ENCODE measurements at regions not wholly inside any gene's neighbourhood (a gene's known extent, or its start where the extent isn't known, plus 50 kb on each side); places are given as distances from the start of the nearest gene placed in this dataset.

DNA sequence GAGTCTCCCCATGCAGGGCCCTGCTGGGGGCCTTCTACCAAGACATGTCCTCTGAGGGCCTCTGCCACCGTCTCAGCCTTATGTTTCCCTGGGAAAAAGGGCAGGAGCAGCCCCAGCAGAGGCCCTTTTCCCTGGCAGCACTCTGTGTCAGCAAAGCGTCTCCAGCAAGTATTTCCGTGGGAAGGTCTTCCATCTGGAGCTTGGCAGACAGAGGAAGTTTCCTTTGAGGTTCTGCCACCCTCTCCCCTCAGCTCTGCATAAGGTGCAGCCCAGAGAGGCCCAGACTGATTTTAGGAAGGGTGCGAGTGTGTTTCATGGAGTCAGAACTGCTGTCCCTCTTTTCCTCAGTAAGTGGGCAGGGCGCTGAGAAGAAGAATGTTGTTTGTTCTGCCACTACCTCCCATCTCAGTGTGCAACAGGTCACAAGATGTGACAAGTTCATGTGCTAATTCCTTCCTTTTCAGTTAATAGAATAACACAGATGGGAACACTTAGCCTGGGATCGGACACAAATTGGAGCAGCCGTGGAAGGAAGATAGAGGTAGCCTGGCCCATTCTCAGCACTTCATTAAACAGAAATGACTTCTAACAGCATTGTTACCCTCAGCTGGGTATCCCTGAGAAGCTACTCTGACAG lies 784.4 kb downstream of the MAFB start:
- Histone ChIP-seq H3K4me1 (ENCODE audit: control insufficient read depth, low read length) (no peaks in the 10 kb centered on the region), H3K79me2 (ENCODE audit: control insufficient read depth, low read length) (no peaks in the 10 kb centered on the region), H3K27me3 (ENCODE audit: control insufficient read depth, low read length) (no peaks in the 10 kb centered on the region), H3K9me2 (replicated peaks; ENCODE audit: control insufficient read depth, low read length) (no peaks in the 10 kb centered on the region), H3K27ac (ENCODE audit: low read depth, low read length) (no peak overlapping the region), H3F3A (ENCODE audit: control insufficient read depth, insufficient read depth) (no peaks in the 10 kb centered on the region), H3K9me3 (ENCODE audit: control insufficient read depth, insufficient read depth, low read length) (no peaks in the 10 kb centered on the region), H3K4me3 (ENCODE audit: low read length) (no peak overlapping the region), H3K4me2 (ENCODE audit: low read length) (no peak overlapping the region), H4K20me1 (ENCODE audit: control insufficient read depth, insufficient read depth, low read depth, low read length) (no peaks in the 10 kb centered on the region), H3K36me3 (ENCODE audit: control insufficient read depth, low read length) (no peaks in the 10 kb centered on the region)
- TF ChIP-seq, protein P1, sequence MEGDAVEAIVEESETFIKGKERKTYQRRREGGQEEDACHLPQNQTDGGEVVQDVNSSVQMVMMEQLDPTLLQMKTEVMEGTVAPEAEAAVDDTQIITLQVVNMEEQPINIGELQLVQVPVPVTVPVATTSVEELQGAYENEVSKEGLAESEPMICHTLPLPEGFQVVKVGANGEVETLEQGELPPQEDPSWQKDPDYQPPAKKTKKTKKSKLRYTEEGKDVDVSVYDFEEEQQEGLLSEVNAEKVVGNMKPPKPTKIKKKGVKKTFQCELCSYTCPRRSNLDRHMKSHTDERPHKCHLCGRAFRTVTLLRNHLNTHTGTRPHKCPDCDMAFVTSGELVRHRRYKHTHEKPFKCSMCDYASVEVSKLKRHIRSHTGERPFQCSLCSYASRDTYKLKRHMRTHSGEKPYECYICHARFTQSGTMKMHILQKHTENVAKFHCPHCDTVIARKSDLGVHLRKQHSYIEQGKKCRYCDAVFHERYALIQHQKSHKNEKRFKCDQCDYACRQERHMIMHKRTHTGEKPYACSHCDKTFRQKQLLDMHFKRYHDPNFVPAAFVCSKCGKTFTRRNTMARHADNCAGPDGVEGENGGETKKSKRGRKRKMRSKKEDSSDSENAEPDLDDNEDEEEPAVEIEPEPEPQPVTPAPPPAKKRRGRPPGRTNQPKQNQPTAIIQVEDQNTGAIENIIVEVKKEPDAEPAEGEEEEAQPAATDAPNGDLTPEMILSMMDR (IDR thresholded peaks at IDR 0.05; ENCODE audit: low read depth, low read length, poor library complexity, severe bottlenecking), result no peak
- TF ChIP-seq EZH2phosphoT487 (IDR thresholded peaks at IDR 0.05; ENCODE audit: borderline replicate concordance, low read length), result no peak

DNA sequence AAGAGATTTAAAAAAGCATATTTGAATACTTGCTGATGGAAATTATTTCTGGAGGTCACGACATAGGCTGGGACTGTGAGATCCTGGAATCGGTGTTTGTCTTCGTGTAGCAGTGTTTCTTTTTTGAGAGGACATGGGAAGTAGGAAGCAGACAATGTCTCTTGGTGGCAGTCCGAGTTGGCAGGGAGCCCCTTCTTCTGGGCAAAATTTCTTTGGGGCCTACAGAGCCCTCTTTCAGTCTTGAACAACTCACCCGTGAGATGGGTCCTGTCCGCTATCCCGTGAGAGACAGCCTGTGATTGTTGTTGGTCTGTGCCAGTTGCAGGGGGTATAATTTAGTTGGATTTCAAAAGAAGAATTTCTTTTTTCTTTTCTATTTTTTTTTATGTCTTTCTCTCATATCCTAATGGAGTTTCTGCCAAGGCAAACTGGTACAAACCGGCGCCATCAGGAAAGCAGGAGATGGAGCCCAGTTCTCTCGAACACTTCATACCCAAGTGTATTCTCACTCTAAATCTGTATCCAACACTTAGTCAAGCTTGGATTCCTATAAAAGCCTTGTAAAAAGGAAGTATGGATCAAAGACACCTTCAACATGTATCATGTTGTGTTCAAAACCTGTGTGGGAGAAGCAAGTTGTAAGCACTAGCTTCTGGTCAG lies 785.1 kb downstream of the MAFB start:
- no peak for TF ChIP-seq EZH2phosphoT487 (IDR thresholded peaks at IDR 0.05; ENCODE audit: borderline replicate concordance, low read length)
- TF ChIP-seq, protein P1 (IDR thresholded peaks at IDR 0.05; ENCODE audit: low read depth, low read length, poor library complexity, severe bottlenecking), result no peak
- Histone ChIP-seq H3K79me2 (ENCODE audit: control insufficient read depth, low read length) (no peaks in the 10 kb centered on the region), H4K20me1 (ENCODE audit: control insufficient read depth, insufficient read depth, low read depth, low read length) (no peaks in the 10 kb centered on the region)

DNA sequence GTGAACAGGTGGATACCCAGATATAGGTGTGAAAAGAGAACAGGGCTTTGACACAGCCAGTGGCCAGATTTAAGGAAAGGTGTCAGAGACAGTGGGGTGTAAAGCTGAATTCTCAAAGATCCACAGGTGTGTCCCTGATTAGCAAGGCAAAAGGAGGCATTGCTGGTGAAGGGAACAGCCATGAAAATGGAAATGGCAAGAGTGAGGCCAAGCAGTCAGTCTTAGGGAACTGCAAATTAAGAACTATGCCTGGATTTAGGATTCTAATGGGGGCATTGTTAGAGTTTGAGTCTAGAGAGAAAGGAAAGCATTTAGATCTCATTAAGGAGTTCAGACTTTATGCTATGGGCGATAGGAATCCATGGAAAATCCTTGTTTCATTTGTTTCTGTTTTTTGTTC lies 789.2 kb downstream of the MAFB start:
- H3K9me3 ChIP-seq (ENCODE audit: control insufficient read depth, insufficient read depth, low read length), result no peaks in the 10 kb centered on the region
- no peaks in the 10 kb centered on the region for H3K4me1 ChIP-seq (ENCODE audit: control insufficient read depth, low read length)
- H4K20me1 ChIP-seq (ENCODE audit: control insufficient read depth, insufficient read depth, low read depth, low read length), result no peaks in the 10 kb centered on the region
- H3K4me2 ChIP-seq (ENCODE audit: low read length), result no peak overlapping the region
- H3K9me2 ChIP-seq (replicated peaks; ENCODE audit: control insufficient read depth, low read length), result no peaks in the 10 kb centered on the region
- H3K79me2 ChIP-seq (ENCODE audit: control insufficient read depth, low read length), result no peaks in the 10 kb centered on the region
- no peaks in the 10 kb centered on the region for H3K27me3 ChIP-seq (ENCODE audit: control insufficient read depth, low read length)
- no peaks in the 10 kb centered on the region for H3K36me3 ChIP-seq (ENCODE audit: control insufficient read depth, low read length)
- no peak overlapping the region for H3K27ac ChIP-seq (ENCODE audit: low read depth, low read length)
- no peak for TF ChIP-seq EZH2phosphoT487 (IDR thresholded peaks at IDR 0.05; ENCODE audit: borderline replicate concordance, low read length)
- TF ChIP-seq, protein P1 (IDR thresholded peaks at IDR 0.05; ENCODE audit: low read depth, low read length, poor library complexity, severe bottlenecking), result no peak
- no peaks in the 10 kb centered on the region for H3F3A ChIP-seq (ENCODE audit: control insufficient read depth, insufficient read depth)
- no peak overlapping the region for H3K4me3 ChIP-seq (ENCODE audit: low read length)

More for the DNA sequence above, 785.1 kb downstream of the MAFB start:
- H3K9me2 ChIP-seq (replicated peaks; ENCODE audit: control insufficient read depth, low read length), result no peaks in the 10 kb centered on the region
- H3K27me3 ChIP-seq (ENCODE audit: control insufficient read depth, low read length), result no peaks in the 10 kb centered on the region
- no peaks in the 10 kb centered on the region for H3K9me3 ChIP-seq (ENCODE audit: control insufficient read depth, insufficient read depth, low read length)
- H3K4me2 ChIP-seq (ENCODE audit: low read length), result no peak overlapping the region
- no peak overlapping the region for H3K27ac ChIP-seq (ENCODE audit: low read depth, low read length)
- no peaks in the 10 kb centered on the region for H3F3A ChIP-seq (ENCODE audit: control insufficient read depth, insufficient read depth)
- no peaks in the 10 kb centered on the region for H3K36me3 ChIP-seq (ENCODE audit: control insufficient read depth, low read length)
- no peaks in the 10 kb centered on the region for H3K4me1 ChIP-seq (ENCODE audit: control insufficient read depth, low read length)
- no peak overlapping the region for H3K4me3 ChIP-seq (ENCODE audit: low read length)

All from DOHH2 (cell line).